Gastroesophageal sphincter (tissue), 3 donors: ENCODE measurements at regions not wholly inside any gene's neighbourhood (a gene's known extent, or its start where the extent isn't known, plus 50 kb on each side); places are given as distances from the start of the nearest gene placed in this dataset.

ENCODE experiments used
- EP300 ChIP-seq: sonication (generic); formaldehyde crosslinking; IDR thresholded peaks from one replicate; pipeline ENCODE4 v1.6.1; 2017; ENCODE audit warnings: antibody characterized with exemption, mild to moderate bottlenecking
- POLR2A ChIP-seq, 2 donors: fragments of 450-650 bp; IDR thresholded peaks; one replicate each; pipeline ENCODE4 v1.6.1; 2017; ENCODE audit warnings: antibody characterized with exemption in 2 of 2, mild to moderate bottlenecking in 2 of 2, moderate library complexity in 1 of 2
- TF ChIP-seq, protein P1 (sequence below), 4 experiments: fragments of 200-600 bp in 2 of 4; fragments of 450-650 bp in 2 of 4; sonication (generic) in 1 of 4; IDR thresholded peaks; one replicate each; pipeline ENCODE4 v1.5.1; 2017 to 2019; ENCODE audit warnings: antibody characterized with exemption in 4 of 4, mild to moderate bottlenecking in 2 of 4, moderate library complexity in 2 of 4

DNA sequence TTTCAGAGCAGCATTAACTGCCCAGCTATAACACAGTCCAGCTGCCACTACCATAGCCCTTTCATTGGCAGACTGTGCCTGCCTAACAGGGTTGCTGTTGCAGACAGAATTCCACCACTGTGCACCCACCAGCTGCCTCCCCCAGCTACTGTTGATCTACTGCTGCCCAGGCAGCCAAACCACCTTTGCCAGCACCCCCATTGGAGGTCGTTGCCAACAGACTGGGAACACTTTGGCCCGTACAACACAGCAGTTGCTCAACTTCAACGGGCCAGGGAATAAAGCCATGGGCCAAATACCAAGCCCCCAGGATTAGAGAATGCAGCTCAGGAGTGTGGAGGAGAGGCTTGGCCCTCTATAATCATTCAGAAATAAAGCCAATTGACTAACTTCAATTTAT lies 473.6 kb downstream of the CDH11 start:
- TF ChIP-seq, protein P1, sequence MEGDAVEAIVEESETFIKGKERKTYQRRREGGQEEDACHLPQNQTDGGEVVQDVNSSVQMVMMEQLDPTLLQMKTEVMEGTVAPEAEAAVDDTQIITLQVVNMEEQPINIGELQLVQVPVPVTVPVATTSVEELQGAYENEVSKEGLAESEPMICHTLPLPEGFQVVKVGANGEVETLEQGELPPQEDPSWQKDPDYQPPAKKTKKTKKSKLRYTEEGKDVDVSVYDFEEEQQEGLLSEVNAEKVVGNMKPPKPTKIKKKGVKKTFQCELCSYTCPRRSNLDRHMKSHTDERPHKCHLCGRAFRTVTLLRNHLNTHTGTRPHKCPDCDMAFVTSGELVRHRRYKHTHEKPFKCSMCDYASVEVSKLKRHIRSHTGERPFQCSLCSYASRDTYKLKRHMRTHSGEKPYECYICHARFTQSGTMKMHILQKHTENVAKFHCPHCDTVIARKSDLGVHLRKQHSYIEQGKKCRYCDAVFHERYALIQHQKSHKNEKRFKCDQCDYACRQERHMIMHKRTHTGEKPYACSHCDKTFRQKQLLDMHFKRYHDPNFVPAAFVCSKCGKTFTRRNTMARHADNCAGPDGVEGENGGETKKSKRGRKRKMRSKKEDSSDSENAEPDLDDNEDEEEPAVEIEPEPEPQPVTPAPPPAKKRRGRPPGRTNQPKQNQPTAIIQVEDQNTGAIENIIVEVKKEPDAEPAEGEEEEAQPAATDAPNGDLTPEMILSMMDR (IDR thresholded peaks at IDR 0.05): no peak
- TF ChIP-seq POLR2A (IDR thresholded peaks at IDR 0.05) (no peak), EP300 (no peak)
